ENCODE measurements at regions not wholly inside any gene's neighbourhood (a gene's known extent, or its start where the extent isn't known, plus 50 kb on each side); places are given as distances from the start of the nearest gene placed in this dataset.
"Not testable (repeated sequence)": the region's sequence is repeated elsewhere in the genome, so short reads cannot be mapped to it uniquely, and the experiment has no call there.

DNA sequence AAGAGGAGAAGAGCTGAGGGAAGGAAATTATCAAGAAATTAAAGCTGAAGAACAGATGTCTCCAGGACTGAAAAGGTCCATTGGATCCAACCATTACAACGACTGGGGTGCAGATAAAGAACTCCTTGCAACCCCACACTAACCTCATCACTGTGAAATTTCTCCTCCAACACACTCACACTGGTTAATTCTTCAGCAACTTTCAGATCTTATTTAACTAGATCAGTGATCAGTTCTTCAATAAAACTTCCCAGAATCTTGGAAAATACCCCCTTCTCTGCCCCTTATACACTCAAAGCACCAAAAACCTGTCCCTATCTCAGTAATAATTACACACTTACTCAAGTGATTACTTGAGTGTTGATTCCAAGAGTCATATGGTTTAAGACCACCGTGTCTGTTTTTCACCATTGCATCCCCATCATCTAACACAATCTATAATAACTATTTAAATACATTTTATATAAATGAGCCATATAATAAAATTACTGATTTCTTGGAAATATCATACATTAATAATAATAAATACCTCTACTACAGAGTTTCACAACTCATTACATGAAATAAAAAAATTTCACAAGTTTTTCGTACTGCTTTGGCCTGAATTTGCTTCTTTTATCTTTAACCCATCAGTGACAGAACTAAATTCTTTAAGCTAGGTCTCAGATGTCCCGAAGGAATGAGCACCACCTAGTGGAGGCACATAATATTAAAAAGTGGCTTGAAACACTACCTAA lies 123.7 kb downstream of the MPP7 start:
- Histone ChIP-seq H3K27ac (ENCODE audit: low read depth, low read length) (no peak overlapping the region), H3K4me2 (ENCODE audit: low read depth, low read length, poor library complexity, severe bottlenecking) (no peak overlapping the region), H2AFZ (ENCODE audit: low read depth, low read length, severe bottlenecking) (no peak overlapping the region), H3K4me3 (ENCODE audit: insufficient read depth, low read length, poor library complexity, severe bottlenecking) (no peak overlapping the region), H3K79me2 (ENCODE audit: insufficient read depth, low read length) (no peaks in the 10 kb centered on the region), H4K20me1 (ENCODE audit: low read depth, low read length) (no peaks in the 10 kb centered on the region), H3K9me2 (replicated peaks; ENCODE audit: insufficient read depth, low read length) (no peaks in the 10 kb centered on the region), H3K9me3 (ENCODE audit: insufficient read depth, low read length) (no peaks in the 10 kb centered on the region), H3K27me3 (ENCODE audit: low read length) (no peaks in the 10 kb centered on the region), H3K9ac (ENCODE audit: low read length) (no peak overlapping the region), H3F3A (ENCODE audit: insufficient read depth) (no peaks in the 10 kb centered on the region), H3K36me3 (ENCODE audit: low read length) (no peaks in the 10 kb centered on the region)
- no peak for TF ChIP-seq EZH2phosphoT487 (conservative IDR thresholded peaks at IDR 0.05; ENCODE audit: low read length)
- TF ChIP-seq, protein P1, sequence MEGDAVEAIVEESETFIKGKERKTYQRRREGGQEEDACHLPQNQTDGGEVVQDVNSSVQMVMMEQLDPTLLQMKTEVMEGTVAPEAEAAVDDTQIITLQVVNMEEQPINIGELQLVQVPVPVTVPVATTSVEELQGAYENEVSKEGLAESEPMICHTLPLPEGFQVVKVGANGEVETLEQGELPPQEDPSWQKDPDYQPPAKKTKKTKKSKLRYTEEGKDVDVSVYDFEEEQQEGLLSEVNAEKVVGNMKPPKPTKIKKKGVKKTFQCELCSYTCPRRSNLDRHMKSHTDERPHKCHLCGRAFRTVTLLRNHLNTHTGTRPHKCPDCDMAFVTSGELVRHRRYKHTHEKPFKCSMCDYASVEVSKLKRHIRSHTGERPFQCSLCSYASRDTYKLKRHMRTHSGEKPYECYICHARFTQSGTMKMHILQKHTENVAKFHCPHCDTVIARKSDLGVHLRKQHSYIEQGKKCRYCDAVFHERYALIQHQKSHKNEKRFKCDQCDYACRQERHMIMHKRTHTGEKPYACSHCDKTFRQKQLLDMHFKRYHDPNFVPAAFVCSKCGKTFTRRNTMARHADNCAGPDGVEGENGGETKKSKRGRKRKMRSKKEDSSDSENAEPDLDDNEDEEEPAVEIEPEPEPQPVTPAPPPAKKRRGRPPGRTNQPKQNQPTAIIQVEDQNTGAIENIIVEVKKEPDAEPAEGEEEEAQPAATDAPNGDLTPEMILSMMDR (IDR thresholded peaks at IDR 0.05; ENCODE audit: insufficient read depth, low read length, poor library complexity, severe bottlenecking), result peak; percentile 59

DNA sequence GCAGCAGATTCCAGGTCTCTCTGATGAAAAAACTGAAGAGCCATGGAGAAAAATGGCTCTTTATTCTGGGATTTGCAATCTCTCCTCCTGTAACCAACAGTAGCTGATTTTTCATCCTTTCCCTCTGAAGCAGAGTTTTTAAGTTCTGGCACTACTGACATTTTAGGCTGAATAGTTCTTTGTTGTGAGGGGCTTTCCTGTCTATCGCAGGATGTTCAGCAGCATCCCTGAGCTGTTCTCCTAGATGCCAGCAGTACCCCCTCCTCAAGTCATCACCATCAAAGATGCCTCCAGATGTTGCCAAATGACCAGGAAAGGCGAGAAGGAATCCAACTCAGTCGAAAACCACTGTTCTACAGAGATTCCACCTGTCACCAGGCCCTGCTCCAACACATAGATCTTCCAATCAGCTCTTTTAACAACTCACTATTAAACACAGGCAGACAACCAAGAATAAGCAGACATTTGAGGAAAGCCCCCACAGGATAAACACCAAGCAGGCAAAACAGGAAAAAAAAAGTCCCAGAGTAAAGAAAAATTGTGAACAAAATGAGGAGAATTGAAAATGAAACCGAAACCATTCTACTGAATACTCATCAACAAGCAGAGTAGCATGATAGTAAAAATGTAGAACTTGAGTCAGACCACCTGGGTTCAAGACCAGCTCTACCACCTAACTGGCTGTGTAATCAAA lies 124.8 kb downstream of the MPP7 start:
- Histone ChIP-seq H3F3A (ENCODE audit: insufficient read depth) (no peaks in the 10 kb centered on the region), H4K20me1 (ENCODE audit: low read depth, low read length) (no peaks in the 10 kb centered on the region), H3K27ac (ENCODE audit: low read depth, low read length) (no peak overlapping the region), H3K27me3 (ENCODE audit: low read length) (no peaks in the 10 kb centered on the region), H3K9ac (ENCODE audit: low read length) (no peak overlapping the region), H3K9me2 (replicated peaks; ENCODE audit: insufficient read depth, low read length) (no peaks in the 10 kb centered on the region), H3K79me2 (ENCODE audit: insufficient read depth, low read length) (no peaks in the 10 kb centered on the region), H3K36me3 (ENCODE audit: low read length) (no peaks in the 10 kb centered on the region), H3K4me3 (ENCODE audit: insufficient read depth, low read length, poor library complexity, severe bottlenecking) (no peak overlapping the region), H3K4me2 (ENCODE audit: low read depth, low read length, poor library complexity, severe bottlenecking) (no peak overlapping the region), H2AFZ (ENCODE audit: low read depth, low read length, severe bottlenecking) (no peak overlapping the region), H3K9me3 (ENCODE audit: insufficient read depth, low read length) (no peaks in the 10 kb centered on the region)
- no peak for TF ChIP-seq EZH2phosphoT487 (conservative IDR thresholded peaks at IDR 0.05; ENCODE audit: low read length)

DNA sequence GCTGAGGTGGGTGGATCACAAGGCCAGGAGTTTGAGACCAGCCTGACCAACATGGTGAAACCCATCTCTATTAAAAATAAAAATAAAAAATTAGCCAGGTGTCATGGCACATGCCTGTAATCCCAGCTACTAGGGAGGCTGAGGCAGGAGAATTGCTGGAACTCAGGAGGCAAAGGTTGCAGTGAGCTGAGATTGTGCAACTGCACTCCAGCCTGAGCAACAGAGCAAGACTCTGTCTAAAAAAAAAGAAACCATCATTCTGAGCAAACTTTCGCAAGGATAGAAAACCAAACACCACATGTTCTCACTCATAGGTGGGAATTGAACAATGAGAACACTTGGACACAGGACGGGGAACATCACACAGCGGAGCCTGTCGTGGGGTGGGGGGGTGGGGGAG lies 126.4 kb downstream of the MPP7 start:
- not testable (repeated sequence) for H3K27me3 ChIP-seq (ENCODE audit: low read length); H3K4me3 ChIP-seq (ENCODE audit: insufficient read depth, low read length, poor library complexity, severe bottlenecking); H3K27ac ChIP-seq (ENCODE audit: low read depth, low read length); H3K9me2 ChIP-seq (replicated peaks; ENCODE audit: insufficient read depth, low read length); H4K20me1 ChIP-seq (ENCODE audit: low read depth, low read length); H2AFZ ChIP-seq (ENCODE audit: low read depth, low read length, severe bottlenecking); H3K9me3 ChIP-seq (ENCODE audit: insufficient read depth, low read length); H3F3A ChIP-seq (ENCODE audit: insufficient read depth); H3K79me2 ChIP-seq (ENCODE audit: insufficient read depth, low read length); H3K9ac ChIP-seq (ENCODE audit: low read length); H3K4me2 ChIP-seq (ENCODE audit: low read depth, low read length, poor library complexity, severe bottlenecking); H3K36me3 ChIP-seq (ENCODE audit: low read length)

GRCh38 chr10:28172223-28172610 lies 130.6 kb downstream of the MPP7 start:
- Histone ChIP-seq H4K20me1 (ENCODE audit: low read depth, low read length) (no peaks in the 10 kb centered on the region), H3K27me3 (ENCODE audit: low read length) (no peaks in the 10 kb centered on the region), H3F3A (ENCODE audit: insufficient read depth) (no peaks in the 10 kb centered on the region), H3K4me2 (ENCODE audit: low read depth, low read length, poor library complexity, severe bottlenecking) (no peak overlapping the region), H3K9ac (ENCODE audit: low read length) (no peak overlapping the region), H3K27ac (ENCODE audit: low read depth, low read length) (no peak overlapping the region), H2AFZ (ENCODE audit: low read depth, low read length, severe bottlenecking) (no peak overlapping the region), H3K79me2 (ENCODE audit: insufficient read depth, low read length) (no peaks in the 10 kb centered on the region), H3K36me3 (ENCODE audit: low read length) (no peaks in the 10 kb centered on the region), H3K9me2 (replicated peaks; ENCODE audit: insufficient read depth, low read length) (no peaks in the 10 kb centered on the region), H3K4me3 (ENCODE audit: insufficient read depth, low read length, poor library complexity, severe bottlenecking) (no peak overlapping the region), H3K9me3 (ENCODE audit: insufficient read depth, low read length) (no peaks in the 10 kb centered on the region)
- TF ChIP-seq, protein P1 (IDR thresholded peaks at IDR 0.05; ENCODE audit: insufficient read depth, low read length, poor library complexity, severe bottlenecking), result no peak
- no peak for TF ChIP-seq EZH2phosphoT487 (conservative IDR thresholded peaks at IDR 0.05; ENCODE audit: low read length)
